ENCODE measurements at regions not wholly inside any gene's neighbourhood (a gene's known extent, or its start where the extent isn't known, plus 50 kb on each side); places are given as distances from the start of the nearest gene placed in this dataset.

- no peak for DNase-seq
- H3K9ac ChIP-seq (ENCODE audit: low read length) = no peak overlapping the region
- no peak overlapping the region for H2AFZ ChIP-seq (ENCODE audit: low read length)
- TF ChIP-seq EZH2phosphoT487 (IDR thresholded peaks at IDR 0.05; ENCODE audit: low read length) (no peak), EZH2 (optimal IDR thresholded peaks at IDR 0.05; ENCODE audit: low read depth, low read length) (no peak), CTCF (IDR thresholded peaks at IDR 0.05; ENCODE audit: low read length) (no peak)
- no peaks in the 10 kb centered on the region for H3K27me3 ChIP-seq (replicated peaks; ENCODE audit: insufficient read depth, low read length)
- no peaks in the 10 kb centered on the region for H3K4me1 ChIP-seq (ENCODE audit: low read length)
- no peaks in the 10 kb centered on the region for H3F3A ChIP-seq (ENCODE audit: insufficient read depth, low read length)
- H3K27ac ChIP-seq (ENCODE audit: low read length) = no peak overlapping the region
- H3K9me2 ChIP-seq (replicated peaks; ENCODE audit: insufficient read depth, low read length) = no peaks in the 10 kb centered on the region
- H3K36me3 ChIP-seq (replicated peaks; ENCODE audit: insufficient read depth, low read length) = no peaks in the 10 kb centered on the region
- H3K4me2 ChIP-seq (ENCODE audit: low read depth, low read length) = no peak overlapping the region
- no peak overlapping the region for H3K4me3 ChIP-seq (ENCODE audit: low read length)
- H3K79me2 ChIP-seq (ENCODE audit: low read length) = no peaks in the 10 kb centered on the region
- no peaks in the 10 kb centered on the region for H3K9me3 ChIP-seq (replicated peaks; ENCODE audit: insufficient read depth, low read length)
- H4K20me1 ChIP-seq (ENCODE audit: insufficient read depth, low read length) = no peaks in the 10 kb centered on the region
Observed at GRCh38 chr20:11193241-11193640, 519.4 kb upstream of the JAG1 start.

DNA sequence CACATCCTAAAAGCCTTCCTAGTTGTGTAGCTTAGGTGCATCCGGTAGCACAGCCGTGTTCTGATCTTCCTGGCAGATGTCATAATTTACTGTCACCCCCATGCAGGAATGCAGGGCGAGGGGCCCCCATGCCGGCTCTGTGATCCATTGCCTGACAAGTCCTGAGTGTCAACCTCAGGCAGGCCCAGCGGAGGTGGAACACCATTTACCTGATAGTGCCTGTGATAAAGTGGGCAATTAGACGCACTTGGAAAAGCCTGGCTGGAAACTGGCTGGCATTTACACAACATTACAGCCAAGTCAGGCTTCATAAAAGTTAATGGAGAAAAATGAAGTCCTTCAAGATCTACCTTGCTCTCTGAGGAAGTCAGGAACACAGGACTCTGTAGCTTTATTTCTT is 521.4 kb upstream of the JAG1 start:
- Histone ChIP-seq H3K4me3 (ENCODE audit: low read length) (no peak overlapping the region), H3K79me2 (ENCODE audit: low read length) (no peaks in the 10 kb centered on the region), H3K9me2 (replicated peaks; ENCODE audit: insufficient read depth, low read length) (no peaks in the 10 kb centered on the region), H3K4me1 (ENCODE audit: low read length) (no peaks in the 10 kb centered on the region), H3F3A (ENCODE audit: insufficient read depth, low read length) (no peaks in the 10 kb centered on the region), H2AFZ (ENCODE audit: low read length) (no peak overlapping the region), H3K27ac (ENCODE audit: low read length) (no peak overlapping the region), H3K27me3 (replicated peaks; ENCODE audit: insufficient read depth, low read length) (no peaks in the 10 kb centered on the region), H3K36me3 (replicated peaks; ENCODE audit: insufficient read depth, low read length) (no peaks in the 10 kb centered on the region), H4K20me1 (ENCODE audit: insufficient read depth, low read length) (no peaks in the 10 kb centered on the region), H3K9me3 (replicated peaks; ENCODE audit: insufficient read depth, low read length) (no peaks in the 10 kb centered on the region), H3K9ac (ENCODE audit: low read length) (no peak overlapping the region), H3K4me2 (ENCODE audit: low read depth, low read length) (no peak overlapping the region)
- no peak for DNase-seq
- TF ChIP-seq CTCF (IDR thresholded peaks at IDR 0.05; ENCODE audit: low read length) = no peak
- no peak for TF ChIP-seq EZH2 (optimal IDR thresholded peaks at IDR 0.05; ENCODE audit: low read depth, low read length)
- TF ChIP-seq EZH2phosphoT487 (IDR thresholded peaks at IDR 0.05; ENCODE audit: low read length) = no peak

DNA sequence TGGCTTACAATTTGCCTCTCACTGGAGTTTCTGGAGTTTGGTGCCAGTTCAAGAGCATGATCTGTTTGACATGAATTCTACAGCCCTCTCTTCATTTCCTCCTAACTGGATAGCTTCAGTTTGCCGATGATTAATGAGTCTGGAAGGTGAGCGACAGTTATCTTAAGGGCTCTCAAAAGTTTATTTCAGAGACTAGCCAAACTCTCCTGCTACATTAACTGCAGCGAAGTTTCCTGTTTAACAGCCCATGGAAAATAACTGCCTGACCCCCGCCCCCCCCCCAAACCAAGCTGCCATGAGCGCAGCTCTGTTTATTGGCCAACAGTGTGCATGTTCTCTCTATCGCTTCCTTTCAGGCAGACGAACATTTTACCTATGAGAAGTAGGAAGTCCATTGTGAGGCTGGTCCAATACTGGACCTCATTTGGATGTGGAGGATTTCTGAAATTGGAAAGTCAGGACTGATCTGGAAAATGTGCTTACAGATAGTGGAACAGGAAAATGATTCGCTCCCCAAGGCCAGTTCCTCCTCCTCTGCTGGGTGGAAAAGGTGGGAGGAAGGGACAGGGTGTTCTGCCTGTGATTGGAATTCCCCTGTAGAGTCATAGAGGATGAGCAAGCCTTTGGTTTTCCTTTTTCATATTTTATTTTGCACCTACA is 522.2 kb upstream of the JAG1 start:
- Histone ChIP-seq H3K4me3 (ENCODE audit: low read length) (no peak overlapping the region), H2AFZ (ENCODE audit: low read length) (no peak overlapping the region), H3F3A (ENCODE audit: insufficient read depth, low read length) (no peaks in the 10 kb centered on the region), H3K27me3 (replicated peaks; ENCODE audit: insufficient read depth, low read length) (no peaks in the 10 kb centered on the region), H3K36me3 (replicated peaks; ENCODE audit: insufficient read depth, low read length) (no peaks in the 10 kb centered on the region), H3K4me2 (ENCODE audit: low read depth, low read length) (no peak overlapping the region), H3K4me1 (ENCODE audit: low read length) (no peaks in the 10 kb centered on the region), H3K9me3 (replicated peaks; ENCODE audit: insufficient read depth, low read length) (no peaks in the 10 kb centered on the region), H4K20me1 (ENCODE audit: insufficient read depth, low read length) (no peaks in the 10 kb centered on the region), H3K9ac (ENCODE audit: low read length) (no peak overlapping the region), H3K79me2 (ENCODE audit: low read length) (no peaks in the 10 kb centered on the region), H3K27ac (ENCODE audit: low read length) (no peak overlapping the region), H3K9me2 (replicated peaks; ENCODE audit: insufficient read depth, low read length) (no peaks in the 10 kb centered on the region)
- TF ChIP-seq EZH2 (optimal IDR thresholded peaks at IDR 0.05; ENCODE audit: low read depth, low read length) (no peak), CTCF (IDR thresholded peaks at IDR 0.05; ENCODE audit: low read length) (no peak), EZH2phosphoT487 (IDR thresholded peaks at IDR 0.05; ENCODE audit: low read length) (no peak)
- no peak for DNase-seq
